OCI-LY1 (cell line): ENCODE measurements at regions not wholly inside any gene's neighbourhood (a gene's known extent, or its start where the extent isn't known, plus 50 kb on each side); places are given as distances from the start of the nearest gene placed in this dataset.

Experiments used
- H2AFZ ChIP-seq: fragments of 200-600 bp; sonication (generic), shearing (Covaris generic); 2 replicates; pipeline ENCODE4 v1.6.0; 2014; ENCODE audit warnings: antibody characterized with exemption, mild to moderate bottlenecking, low read length
- H3F3A ChIP-seq: fragments of 200-600 bp; sonication (generic), shearing (Covaris generic); 2 replicates; pipeline ENCODE4 v1.6.0; 2014; ENCODE audit warnings: mild to moderate bottlenecking, antibody characterized with exemption, low read length, moderate library complexity; ENCODE audit not compliant: insufficient read depth
- H3K27ac ChIP-seq: fragments of 200-600 bp; sonication (generic); 2 replicates; pipeline ENCODE4 v1.5.1; 2014; ENCODE audit warnings: low read length, mixed run types, mild to moderate bottlenecking, low read depth; ENCODE audit not compliant: poor library complexity, severe bottlenecking
- H3K27me3 ChIP-seq: fragments of 200-600 bp; sonication (generic); 2 replicates; pipeline ENCODE4 v1.6.0; 2014; ENCODE audit warnings: antibody characterized with exemption, mild to moderate bottlenecking, low read length, moderate library complexity; ENCODE audit not compliant: insufficient read depth
- H3K36me3 ChIP-seq: fragments of 200-600 bp; sonication (generic); 2 replicates; pipeline ENCODE4 v1.6.1; 2014; ENCODE audit warnings: mild to moderate bottlenecking, antibody characterized with exemption, low read length, moderate library complexity, mixed read lengths; ENCODE audit not compliant: insufficient read depth
- H3K4me1 ChIP-seq: fragments of 200-600 bp; sonication (generic); 2 replicates; pipeline ENCODE4 v1.5.1; 2014; ENCODE audit warnings: mild to moderate bottlenecking, low read length, moderate library complexity; ENCODE audit not compliant: insufficient read depth, severe bottlenecking
- H3K4me2 ChIP-seq: fragments of 200-600 bp; sonication (generic), shearing (Covaris generic); 2 replicates; pipeline ENCODE4 v1.6.1; 2014; ENCODE audit warnings: low read length
- H3K4me3 ChIP-seq: fragments of 200-600 bp; sonication (generic); 2 replicates; pipeline ENCODE4 v1.5.1; 2014; ENCODE audit warnings: low read length, low read depth, mild to moderate bottlenecking, mixed read lengths; ENCODE audit not compliant: poor library complexity, severe bottlenecking
- H3K79me2 ChIP-seq: fragments of 200-600 bp; shearing (Covaris generic); 2 replicates; pipeline ENCODE4 v1.6.1; 2016; ENCODE audit warnings: mixed run types, low read length, mixed read lengths; ENCODE audit not compliant: insufficient read depth
- H3K9ac ChIP-seq: fragments of 200-600 bp; sonication (generic), shearing (Covaris generic); 2 replicates; pipeline ENCODE4 v1.6.1; 2014; ENCODE audit warnings: mild to moderate bottlenecking, low read length, mixed read lengths
- H3K9me2 ChIP-seq: fragments of 200-600 bp; sonication (generic), shearing (Covaris generic); 2 replicates; pipeline ENCODE4 v1.6.1; 2014; ENCODE audit warnings: low read depth, mild to moderate bottlenecking, low read length, mixed read lengths
- H3K9me3 ChIP-seq: fragments of 200-600 bp; shearing (Covaris generic); 2 replicates; pipeline ENCODE4 v1.6.1; 2014; ENCODE audit warnings: low read length, mixed read lengths
- H4K20me1 ChIP-seq: fragments of 200-600 bp; sonication (generic), shearing (Covaris generic); 2 replicates; pipeline ENCODE4 v1.6.0; 2016; ENCODE audit warnings: mild to moderate bottlenecking, low read length; ENCODE audit not compliant: insufficient read depth
- EZH2 ChIP-seq: fragments of 200-600 bp; sonication (generic), shearing (Covaris generic); IDR thresholded peaks from 2 replicates; pipeline ENCODE4 v1.8.0; 2017; ENCODE audit warnings: borderline replicate concordance, mixed run types, mild to moderate bottlenecking, antibody characterized with exemption, low read length, moderate library complexity, mixed read lengths
- TF ChIP-seq, protein P1 (sequence below): fragments of 200-600 bp; sonication (generic), shearing (Covaris generic); IDR thresholded peaks from 2 replicates; pipeline ENCODE4 v1.5.1; 2017; ENCODE audit warnings: mild to moderate bottlenecking, antibody characterized with exemption, low read length, moderate library complexity, mixed read lengths

DNA sequence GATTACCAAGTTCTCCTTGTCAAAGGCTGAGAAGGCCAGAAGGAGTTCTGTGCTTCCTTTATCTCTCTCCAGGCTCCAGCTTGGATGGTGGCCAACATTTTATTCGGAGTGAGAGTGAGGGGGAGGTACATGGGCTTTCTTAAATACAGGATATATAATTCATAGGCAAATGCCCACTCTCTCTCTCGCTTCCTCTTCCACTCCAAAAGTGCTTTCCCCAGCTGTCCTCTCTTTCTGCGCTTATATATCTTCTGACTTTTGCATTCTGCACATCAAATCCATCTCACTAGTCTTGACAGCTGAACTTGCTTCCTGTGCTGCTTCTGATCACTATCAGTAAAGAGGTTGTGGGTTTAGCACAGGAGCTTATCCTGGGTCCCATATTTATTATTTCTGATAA is 125.4 kb upstream of the ARHGAP20 start:
- H3K4me2 ChIP-seq = no peak overlapping the region
- no peaks in the 10 kb centered on the region for H4K20me1 ChIP-seq
- H3K4me1 ChIP-seq = no peaks in the 10 kb centered on the region
- H3K79me2 ChIP-seq = no peaks in the 10 kb centered on the region
- H3K27ac ChIP-seq = no peak overlapping the region
- no peak overlapping the region for H3K4me3 ChIP-seq
- peaks cover 3% of the 10 kb centered on the region; the same call in 1 of the 2 replicates for H3K9me3 ChIP-seq
- H2AFZ ChIP-seq = no peak overlapping the region
- no peaks in the 10 kb centered on the region for H3K36me3 ChIP-seq
- H3K9ac ChIP-seq = no peak overlapping the region
- H3F3A ChIP-seq = no peaks in the 10 kb centered on the region
- H3K27me3 ChIP-seq = 0 out of 2 replicates have a peak, but pooled peaks cover 5% of the 10 kb centered on the region
- TF ChIP-seq, protein P1, sequence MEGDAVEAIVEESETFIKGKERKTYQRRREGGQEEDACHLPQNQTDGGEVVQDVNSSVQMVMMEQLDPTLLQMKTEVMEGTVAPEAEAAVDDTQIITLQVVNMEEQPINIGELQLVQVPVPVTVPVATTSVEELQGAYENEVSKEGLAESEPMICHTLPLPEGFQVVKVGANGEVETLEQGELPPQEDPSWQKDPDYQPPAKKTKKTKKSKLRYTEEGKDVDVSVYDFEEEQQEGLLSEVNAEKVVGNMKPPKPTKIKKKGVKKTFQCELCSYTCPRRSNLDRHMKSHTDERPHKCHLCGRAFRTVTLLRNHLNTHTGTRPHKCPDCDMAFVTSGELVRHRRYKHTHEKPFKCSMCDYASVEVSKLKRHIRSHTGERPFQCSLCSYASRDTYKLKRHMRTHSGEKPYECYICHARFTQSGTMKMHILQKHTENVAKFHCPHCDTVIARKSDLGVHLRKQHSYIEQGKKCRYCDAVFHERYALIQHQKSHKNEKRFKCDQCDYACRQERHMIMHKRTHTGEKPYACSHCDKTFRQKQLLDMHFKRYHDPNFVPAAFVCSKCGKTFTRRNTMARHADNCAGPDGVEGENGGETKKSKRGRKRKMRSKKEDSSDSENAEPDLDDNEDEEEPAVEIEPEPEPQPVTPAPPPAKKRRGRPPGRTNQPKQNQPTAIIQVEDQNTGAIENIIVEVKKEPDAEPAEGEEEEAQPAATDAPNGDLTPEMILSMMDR = no peak
- no peak for TF ChIP-seq EZH2
- H3K9me2 ChIP-seq = no peaks in the 10 kb centered on the region

DNA sequence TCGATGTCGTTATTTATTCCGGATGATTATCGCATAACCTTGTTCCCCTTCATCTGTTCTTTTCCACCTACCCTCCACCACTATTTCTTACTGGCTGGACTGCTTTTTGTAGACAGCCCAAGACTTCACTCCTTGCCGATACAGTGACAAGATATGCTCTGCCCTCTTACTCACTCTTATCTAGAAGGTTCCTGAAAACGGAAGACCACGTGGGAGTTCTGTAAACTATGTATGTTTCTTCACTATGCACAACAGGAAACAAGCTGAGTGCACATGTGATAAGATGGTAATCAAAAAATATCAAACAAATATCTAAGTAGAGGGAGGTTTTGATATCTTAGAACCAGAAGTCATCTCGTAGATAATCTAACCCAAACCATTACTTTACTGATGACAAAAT is 122.9 kb upstream of the ARHGAP20 start:
- Histone ChIP-seq H4K20me1 (no peaks in the 10 kb centered on the region), H3K4me3 (no peak overlapping the region), H2AFZ (no peak overlapping the region), H3K9me3 (no peaks in the 10 kb centered on the region), H3K36me3 (no peaks in the 10 kb centered on the region), H3K9ac (no peak overlapping the region), H3K9me2 (no peaks in the 10 kb centered on the region), H3K4me1 (no peaks in the 10 kb centered on the region), H3K27ac (no peak overlapping the region), H3F3A (no peaks in the 10 kb centered on the region), H3K4me2 (no peak overlapping the region), H3K79me2 (no peaks in the 10 kb centered on the region), H3K27me3 (0 out of 2 replicates have a peak, but pooled peaks cover 5% of the 10 kb centered on the region)
- TF ChIP-seq, protein P1 = no peak
- TF ChIP-seq EZH2 = no peak

DNA sequence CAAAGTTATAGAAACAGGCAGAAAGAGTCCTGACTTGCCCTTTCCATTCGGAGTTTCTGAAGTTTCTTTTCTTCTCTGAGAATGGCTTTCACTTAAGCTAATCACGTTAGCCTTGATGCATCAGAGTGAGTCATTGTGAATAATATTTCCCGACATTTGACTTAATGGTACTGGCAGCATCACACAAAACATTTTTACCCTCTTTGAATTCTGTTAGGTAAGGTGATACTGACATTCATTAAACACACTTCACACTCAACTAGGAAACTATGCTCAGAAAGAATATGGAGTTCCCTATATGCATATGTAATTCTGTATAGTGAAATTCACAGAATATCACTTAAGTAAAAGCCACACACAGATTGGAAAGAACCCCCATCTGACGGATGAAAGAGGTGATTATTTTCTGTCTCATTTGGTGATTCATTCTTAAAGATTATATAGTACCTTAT is 120.8 kb upstream of the ARHGAP20 start:
- H3K27ac ChIP-seq = no peak overlapping the region
- H3K4me1 ChIP-seq = no peaks in the 10 kb centered on the region
- H3K4me2 ChIP-seq = no peak overlapping the region
- no peak overlapping the region for H3K4me3 ChIP-seq
- no peak overlapping the region for H2AFZ ChIP-seq
- no peaks in the 10 kb centered on the region for H4K20me1 ChIP-seq
- TF ChIP-seq, protein P1 = no peak
- TF ChIP-seq EZH2 = no peak
- no peaks in the 10 kb centered on the region for H3K79me2 ChIP-seq
- H3K36me3 ChIP-seq = no peaks in the 10 kb centered on the region
- H3K27me3 ChIP-seq = 0 out of 2 replicates have a peak, but pooled peaks cover 5% of the 10 kb centered on the region
- H3K9me2 ChIP-seq = no peaks in the 10 kb centered on the region
- no peak overlapping the region for H3K9ac ChIP-seq
- H3F3A ChIP-seq = no peaks in the 10 kb centered on the region
- H3K9me3 ChIP-seq = no peaks in the 10 kb centered on the region
